ENCODE measurements at regions not wholly inside any gene's neighbourhood (a gene's known extent, or its start where the extent isn't known, plus 50 kb on each side); places are given as distances from the start of the nearest gene placed in this dataset.

DNA sequence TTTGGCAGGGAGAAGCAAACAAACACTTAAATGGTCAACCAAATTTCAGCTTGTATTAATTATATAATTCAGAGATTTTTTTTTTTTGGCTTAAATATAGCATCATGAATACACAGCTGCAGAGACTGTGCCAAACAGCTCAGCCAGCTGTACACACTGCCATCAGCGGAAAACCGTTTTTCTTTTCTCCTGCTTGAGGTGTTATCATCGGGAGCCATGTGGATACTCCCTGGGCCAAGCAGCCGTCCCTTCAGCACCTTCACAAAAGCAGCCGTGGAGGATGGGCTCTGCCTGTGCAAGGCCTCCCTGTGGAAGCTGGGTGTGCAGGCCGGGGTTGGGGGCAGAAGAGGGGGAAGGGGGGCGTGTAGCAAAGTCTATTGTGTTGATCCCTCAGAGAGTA is 85.0 kb downstream of the NUF2 start:
- DNase-seq (ENCODE audit: low read depth): no peak

DNA sequence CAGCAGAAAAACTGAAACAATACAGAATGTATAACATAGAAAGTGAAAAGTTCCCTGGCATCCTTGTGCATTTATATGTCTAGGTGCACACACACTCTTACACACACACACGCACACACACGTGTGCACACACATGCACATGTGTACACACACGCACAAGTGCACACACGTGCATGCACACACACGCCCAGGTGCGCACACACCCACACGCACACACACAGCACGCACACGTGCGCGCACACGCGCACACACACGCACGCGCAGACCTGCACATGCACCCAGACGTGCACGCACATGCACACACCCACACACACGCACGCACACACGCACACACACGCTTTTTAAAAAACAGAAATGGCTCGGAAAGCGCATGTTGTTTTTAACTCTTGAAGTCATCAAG is 86.5 kb downstream of the NUF2 start:
- DNase-seq (ENCODE audit: low read depth): no peak

DNA sequence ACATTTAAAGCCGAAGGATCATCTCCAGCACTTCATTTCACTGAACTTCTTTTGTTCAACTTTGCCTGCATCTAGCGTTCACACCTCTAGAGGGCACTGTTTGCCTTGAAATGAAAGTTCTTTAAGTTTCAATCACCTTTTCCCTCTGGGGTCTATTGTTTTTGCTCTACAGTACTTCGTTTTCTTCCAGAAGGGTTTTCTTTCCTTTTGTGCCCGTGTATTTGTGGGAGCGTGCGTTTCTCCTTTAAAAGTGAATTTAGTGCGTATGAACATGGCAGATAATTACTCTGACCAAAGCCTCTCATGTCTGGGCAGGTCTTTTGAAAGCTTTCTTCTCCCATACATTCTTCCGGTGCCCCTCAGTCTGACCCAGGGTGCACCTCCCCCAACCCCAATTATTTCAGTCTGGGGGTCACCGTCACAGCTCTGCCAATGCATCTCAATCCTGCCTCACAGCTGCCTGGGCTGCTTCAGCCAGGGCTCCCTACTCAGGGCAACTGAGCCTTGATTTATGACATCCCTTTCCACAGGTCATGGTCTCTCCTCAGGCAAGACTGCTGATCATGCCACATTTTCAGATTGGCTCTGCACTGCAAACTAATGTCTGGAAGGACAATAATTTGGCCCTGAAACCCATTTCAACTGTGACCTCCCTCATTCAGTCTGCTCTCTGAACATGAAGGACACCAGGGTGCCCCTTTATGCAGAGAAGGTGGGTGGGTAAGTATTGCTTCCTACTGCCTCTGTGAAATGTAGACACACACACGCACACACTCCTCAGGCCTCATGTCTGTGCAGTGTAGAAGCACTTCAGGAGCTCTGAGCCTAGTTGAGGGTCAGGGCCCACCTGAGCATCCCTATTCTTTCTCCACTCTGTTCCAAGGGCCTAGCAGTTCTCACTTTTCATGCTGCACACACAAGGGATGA is 88.6 kb downstream of the NUF2 start:
- DNase-seq (ENCODE audit: low read depth): peak; percentile 24

DNA sequence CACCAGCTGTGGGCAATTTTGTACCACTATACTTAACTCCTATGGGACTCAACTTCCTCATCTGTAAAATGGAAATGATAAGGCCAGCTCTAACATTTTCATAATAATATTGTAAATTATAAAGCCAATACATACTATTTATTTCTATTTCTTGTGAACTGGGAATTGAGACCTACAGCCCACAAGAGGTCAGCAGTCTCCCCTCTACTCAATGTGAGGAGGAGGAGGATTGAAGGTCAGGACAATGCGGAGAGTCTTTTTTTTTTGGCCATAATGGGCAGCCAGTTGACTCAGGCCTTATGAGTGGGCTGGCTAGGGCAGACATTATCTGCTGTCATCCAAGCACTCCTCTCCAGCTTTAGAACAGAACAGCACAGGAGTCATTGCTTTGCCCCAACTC is 90.5 kb downstream of the NUF2 start:
- DNase-seq (ENCODE audit: low read depth): no peak

DNA sequence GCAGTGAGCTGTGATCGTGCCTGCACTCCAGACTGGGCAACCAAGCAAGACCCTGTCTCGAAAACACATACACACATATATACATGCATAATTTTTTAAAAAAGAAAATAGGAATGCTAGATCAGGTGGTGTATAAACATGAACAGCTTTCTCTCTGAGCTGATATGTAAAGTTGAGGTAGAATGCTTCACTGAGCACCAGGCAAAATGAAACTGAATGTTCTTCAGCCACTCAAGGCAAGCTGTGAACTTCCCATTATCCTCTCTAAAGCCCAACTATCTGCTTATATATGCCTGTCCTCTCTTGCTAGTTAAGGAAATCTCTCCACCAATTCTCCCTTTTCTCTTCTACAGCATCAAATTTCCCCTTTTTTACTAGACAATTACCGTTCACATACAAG is 93.0 kb downstream of the NUF2 start:
- no peak for DNase-seq (ENCODE audit: low read depth)

DNA sequence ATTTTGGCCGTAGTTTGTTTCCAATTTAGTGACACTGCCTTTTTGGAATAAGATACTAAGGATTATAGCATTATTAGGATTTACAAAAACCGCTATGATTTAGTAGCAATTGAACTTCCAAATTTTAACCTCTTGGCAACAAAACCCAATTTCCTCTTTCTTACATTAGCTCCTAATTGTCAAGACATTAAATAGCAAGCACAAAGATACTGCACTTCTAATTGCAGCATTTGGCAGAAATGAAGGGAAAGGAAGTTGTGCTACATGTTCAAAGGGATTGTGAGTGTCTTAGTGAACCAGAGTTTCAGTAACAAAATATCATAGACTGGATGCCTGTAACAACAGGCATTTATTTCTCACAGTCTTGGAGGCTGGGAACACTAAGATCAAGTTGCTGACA is 99.9 kb downstream of the NUF2 start:
- no peak for DNase-seq (ENCODE audit: low read depth)

DNA sequence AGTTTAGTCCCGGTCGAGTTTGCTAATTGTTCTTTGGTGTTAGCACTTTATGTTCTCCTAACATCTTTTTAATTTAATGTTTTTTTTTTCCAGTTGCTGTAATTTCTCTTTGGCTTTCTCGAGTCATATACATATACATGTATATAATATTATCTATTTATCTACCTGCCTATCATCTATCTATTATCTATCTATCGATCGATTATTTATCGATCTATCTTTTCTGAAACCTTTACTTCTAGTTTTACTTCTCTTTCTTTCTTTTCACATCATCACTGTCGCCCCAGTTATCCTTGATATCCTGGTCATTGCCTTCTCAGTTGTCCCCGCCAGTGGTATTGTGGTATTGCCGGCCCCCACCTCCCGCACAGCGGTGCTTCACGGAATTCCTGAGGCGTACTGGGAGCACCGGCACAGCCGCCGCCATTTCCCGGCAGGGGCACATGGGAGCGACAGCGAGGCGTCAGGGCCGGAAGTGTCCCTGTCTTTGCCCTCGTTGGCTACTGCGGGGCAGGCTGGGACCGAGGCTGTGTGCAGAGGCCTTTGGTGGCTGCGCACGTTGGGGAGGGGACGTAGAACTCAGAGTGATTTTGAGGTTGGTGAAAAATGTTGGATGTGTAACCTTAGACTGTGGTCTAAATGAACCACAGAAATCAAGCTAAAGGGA is 101.1 kb downstream of the NUF2 start:
- no peak for DNase-seq (ENCODE audit: low read depth)

DNA sequence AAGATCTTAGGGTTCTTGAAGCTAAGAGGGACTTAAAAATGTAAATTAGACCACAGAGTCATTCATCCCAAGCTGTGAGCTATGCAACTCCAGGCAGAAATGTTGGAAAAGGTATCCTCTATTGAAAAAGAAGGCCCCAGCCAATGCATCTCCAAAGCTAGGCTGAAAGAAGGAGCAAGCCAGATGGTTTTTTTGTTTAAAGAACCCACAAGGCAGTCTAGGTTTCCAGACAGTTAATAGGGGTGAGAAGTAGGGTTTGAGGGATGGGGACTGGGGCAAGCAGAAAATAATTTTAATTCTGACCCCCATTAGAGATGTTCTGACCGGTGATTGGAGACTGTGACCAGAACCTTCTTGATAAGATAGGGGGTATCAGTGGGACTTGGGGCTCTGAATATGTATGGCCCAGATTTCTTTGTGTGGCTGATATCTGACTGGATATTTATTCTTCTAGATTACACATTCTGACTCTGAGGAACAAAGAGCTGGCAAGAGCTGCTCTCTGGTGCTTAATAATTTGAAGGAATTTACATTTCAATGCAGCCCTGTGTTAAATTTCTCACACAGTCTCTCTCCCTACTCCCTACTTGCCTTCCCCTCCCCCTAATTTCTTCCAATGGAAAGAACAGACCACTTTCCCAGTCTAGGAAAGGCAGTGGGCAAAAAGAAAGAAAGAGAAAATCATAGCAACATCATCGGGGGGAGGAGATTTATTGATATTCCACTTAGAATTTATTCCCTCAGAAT is 104.9 kb downstream of the NUF2 start:
- no peak for DNase-seq (ENCODE audit: low read depth)

DNA sequence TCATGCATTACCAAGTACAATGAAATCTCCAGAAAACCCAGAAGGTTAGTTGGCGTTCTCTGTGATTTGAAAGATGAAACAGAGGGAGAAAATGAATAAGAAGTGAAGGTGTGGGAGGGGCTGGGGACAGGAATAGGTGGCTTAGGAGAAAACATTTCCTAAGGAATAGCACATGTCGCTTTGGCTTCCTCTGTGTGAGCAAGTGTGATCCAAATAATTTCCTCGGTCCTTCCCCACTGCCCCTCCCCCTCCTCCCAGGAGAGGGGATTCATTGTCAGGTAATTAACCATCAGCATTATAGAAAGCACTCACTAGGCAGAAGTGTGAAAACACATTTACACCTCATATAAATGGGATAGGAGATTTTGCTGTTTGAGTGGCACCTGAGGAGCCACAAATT is 105.5 kb downstream of the NUF2 start:
- DNase-seq (ENCODE audit: low read depth): no peak

DNA sequence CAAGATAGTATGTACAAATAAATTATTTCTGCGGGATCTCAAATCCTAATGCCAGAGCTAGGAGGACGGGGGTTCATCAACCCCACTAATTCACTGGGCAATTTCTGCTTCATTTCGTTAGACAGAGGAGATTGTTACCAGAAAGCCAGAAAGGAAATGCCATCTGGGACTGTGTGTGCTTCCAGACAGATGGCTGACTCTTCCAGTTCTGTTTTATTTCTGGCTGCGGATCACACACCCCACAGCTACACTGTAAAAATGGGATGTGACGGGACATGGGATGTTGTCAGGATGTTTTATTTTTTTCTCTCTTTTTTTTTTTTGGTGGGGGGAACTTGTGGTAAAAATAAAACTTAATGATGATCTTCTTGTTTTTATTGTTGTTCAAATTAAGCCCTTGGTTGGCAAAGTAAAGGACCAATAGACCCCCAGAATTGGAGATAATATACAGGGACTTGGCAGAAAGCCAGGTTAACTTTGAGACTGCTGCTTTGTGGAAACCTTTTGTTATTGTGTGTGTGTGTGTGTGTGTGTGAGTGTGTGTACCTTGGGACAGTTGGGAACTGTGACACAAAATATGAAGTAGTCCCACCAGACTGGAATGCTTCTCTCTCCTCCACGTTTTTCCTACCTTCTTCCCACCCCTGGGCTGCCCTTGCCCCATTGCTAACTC is 114.5 kb downstream of the NUF2 start:
- no peak for DNase-seq (ENCODE audit: low read depth)

DNA sequence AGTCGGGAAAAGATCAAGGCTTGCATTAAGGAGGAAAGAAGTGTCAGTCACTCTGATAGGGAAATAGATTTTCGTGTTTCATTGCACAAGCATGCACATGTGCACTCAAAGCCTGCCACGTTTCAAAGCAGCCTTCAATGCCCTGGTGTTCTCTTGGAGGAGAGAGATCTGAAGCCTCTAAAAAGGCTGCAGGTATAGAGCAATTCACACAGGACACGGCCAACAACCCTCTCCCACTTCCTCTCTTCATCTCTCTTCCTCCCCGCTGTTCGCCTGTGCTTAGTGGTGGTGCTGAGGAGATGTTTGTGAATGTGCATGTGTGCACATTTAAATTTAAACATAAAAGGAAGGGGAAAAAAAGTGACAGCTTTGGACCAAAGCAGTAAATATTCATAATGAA is 117.7 kb downstream of the NUF2 start:
- no peak for DNase-seq (ENCODE audit: low read depth)

DNA sequence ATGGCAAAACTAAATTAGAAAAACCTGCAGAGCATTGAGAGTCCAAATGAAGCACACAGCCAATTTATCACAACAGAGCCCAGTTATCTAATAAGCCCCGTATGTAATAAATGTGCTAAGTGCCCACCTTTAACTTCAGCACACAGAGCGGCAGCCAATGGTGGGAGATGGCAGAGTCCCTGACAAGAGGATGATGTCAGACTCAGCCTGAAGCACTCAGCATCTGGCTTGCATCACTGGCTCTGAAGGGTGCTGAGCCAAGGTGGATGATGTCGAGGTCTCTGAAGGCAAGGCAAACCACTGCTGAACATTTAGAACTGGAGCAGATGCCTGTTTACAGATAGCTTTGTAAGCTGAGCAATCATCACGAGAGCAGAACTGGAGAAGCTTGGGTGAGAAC is 118.3 kb downstream of the NUF2 start:
- no peak for DNase-seq (ENCODE audit: low read depth)

DNA sequence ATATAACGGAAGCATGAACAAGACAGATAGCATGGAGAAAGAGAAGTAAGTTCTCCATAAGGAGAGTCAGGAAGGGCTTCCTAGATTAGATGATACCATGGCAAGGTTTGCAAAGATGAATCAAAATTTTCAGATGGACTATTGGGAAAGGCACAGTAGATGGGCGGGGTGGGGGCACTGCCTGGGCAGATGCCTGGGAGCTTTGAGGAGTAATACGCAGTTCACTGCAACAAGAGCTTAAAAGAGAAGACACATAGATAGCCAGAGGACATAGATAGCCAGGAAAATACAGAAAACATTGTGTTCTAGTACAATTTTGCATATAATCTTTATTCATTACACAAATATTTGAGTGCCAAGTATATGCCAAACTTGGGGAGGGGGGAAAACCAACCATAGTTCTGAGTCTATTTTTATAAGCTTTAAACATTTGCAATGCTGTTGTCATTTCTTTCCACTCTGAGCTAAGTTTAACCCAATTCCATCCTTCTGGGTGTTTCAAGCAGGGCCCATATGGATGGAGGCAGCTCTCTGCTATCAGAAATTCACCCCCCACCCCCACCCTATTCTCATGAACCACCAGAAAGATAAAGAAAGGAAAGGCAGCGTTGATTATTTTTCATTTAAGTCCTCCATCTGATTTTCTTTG is 120.6 kb downstream of the NUF2 start:
- DNase-seq (ENCODE audit: low read depth): no peak

DNA sequence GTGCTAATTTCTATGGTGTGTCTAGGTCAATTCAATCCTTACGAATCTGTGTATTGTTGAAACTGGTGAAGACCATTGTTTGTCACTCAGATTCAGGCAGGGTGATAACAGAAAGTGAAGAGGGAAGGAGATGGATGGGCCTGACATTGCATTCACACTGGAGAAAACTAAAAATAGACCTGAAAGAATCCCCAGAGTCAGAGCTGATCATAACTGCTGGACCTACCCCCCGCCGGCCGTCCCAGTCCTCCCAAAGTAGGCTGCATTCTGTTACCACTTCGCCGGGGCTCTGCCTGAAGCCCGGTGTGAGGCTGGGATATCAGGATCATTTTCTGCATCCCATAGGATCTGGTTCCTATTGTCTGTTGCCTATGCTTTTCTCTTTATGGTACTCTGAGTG is 121.1 kb downstream of the NUF2 start:
- no peak for DNase-seq (ENCODE audit: low read depth)

DNA sequence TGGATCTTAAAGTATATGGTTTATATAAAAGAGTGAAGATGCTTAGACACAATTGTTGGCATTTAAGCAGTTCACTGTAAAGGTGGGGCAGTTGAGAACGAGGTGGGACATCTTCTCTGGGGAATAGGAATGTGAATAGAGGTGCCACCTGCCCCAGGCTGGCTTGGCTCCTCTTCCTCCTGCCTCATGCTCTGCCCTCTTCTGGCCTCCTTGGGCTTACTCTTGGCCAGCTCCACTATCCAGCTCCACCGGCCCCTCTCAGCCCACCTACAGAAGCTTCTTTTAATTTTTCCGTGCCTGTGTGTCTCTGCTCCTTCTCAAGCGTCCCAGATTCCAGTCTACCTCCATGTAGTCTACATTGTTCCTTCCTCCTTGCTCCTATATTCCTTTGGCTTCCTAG is 122.1 kb downstream of the NUF2 start:
- DNase-seq (ENCODE audit: low read depth): no peak

DNA sequence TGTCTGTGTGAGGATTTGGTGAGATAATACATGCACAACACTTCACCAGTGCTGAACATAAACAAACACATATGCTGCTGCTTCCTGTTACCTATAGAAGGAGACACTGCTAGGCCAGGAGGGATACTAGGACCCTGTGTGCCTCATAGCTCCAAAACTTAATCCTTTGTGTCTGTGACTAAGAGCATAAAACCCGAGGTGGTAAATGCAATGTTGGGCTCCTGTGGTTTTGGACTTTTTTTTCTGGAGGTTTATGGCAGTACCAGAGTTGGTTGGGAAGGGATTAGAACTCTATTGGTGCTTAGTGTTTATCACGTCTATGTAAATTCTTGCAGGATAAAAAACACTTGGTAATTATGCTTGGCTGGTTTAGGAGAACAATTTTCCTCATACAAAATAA is 122.9 kb downstream of the NUF2 start:
- no peak for DNase-seq (ENCODE audit: low read depth)

DNA sequence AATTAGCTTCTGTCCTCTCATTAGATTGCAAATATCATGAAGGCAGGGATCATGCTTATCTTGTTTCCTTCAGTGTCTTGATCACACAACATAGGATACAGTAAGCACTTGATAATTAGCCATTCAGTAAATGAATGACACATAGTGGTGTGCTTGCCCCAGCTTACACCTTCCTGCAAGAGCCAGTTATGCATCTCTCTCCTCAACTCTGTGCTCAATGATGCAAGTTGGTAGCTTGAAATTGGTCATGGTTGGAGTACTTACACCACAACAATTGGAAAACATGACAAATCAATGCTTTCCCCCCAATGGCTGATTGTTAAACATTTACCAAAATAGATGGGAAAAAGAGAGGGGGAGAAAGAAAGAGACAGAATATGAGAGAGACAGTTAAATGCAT is 129.2 kb downstream of the NUF2 start:
- DNase-seq (ENCODE audit: low read depth): no peak

DNA sequence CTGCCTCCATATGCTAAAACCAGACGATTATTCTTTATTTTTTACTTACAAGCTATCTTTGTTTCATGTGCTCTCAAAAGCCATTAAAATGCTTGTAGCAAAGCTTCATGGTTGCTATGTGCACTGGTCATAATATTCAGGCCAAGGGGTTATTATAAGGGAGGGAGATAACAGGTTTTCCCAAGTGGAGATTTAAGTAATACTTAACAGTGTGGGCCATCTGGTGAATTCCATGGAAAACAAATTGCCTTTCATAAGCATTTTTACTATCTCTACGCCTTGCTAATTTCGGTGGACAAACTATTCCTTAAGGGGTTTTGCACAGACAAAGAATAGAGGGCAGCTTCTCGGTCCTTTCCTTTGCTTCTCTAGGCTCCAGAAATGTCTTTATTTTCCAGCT is 137.8 kb downstream of the NUF2 start:
- no peak for DNase-seq (ENCODE audit: low read depth)

DNA sequence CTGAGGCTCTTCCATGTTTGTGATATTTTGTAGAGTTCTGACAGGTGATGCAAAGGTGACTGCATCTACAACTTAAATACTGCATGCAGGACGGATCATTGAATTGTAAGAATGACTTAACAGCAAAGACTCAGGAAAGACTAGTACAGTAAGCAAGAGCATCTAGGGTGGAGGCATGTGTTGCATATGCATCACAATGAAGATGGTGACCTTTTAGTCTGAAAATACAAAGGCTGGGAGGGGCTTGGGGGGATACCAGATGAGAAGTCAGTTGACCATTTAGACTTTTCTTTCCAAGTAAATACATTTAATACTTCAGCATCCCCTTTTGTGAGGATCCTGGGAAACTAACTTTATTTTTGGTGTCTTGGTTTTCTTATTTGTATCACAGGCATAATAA is 145.5 kb downstream of the NUF2 start:
- no peak for DNase-seq (ENCODE audit: low read depth)

DNA sequence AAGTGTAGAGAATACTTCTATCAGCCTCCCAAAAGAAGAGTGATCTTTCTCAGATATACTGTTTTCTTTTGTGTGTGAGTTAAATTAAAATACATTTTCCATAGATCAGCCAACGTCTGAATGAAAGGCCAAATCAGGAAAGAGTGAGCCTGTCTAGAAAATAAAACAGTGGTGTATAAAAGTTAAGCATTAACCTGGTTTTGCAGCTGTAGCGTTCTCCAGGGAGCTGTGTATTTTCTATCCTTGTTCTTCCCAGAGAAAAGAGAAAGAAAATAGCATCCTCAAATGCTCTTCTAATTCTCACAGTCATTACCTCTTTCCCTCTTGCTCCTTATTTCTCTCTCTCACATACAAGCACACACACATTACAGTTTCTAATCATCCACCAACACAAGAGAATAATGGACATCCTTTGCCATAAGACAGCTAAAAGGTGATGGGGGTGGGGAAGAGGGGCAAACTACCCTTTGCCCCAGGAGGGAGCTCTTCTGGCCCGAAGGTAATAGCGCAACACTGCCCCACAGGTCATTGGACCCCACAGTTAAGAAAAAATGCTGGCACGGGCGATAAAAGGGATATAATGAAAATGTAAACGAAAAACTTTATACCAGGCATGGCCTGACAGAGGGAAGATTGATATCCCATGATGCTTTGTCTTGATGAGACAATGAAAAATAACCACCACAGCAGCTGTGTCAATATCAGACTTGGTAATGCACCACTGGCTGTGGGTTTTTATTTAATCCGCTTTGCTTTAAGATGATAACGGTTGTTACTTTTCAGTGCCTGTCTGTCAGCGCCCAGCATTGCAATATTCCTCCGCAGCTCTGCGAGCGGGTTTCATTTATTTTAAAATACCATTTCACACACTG is 150.3 kb downstream of the NUF2 start:
- no peak for DNase-seq (ENCODE audit: low read depth)

All from stromal cell of bone marrow (primary cell).